GM21515 (cell line): ENCODE measurements at regions not wholly inside any gene's neighbourhood (a gene's known extent, or its start where the extent isn't known, plus 50 kb on each side); places are given as distances from the start of the nearest gene placed in this dataset.

Source experiments
- ATAC-seq: cut with Tn5 transposase; IDR thresholded peaks from one replicate; pipeline ENCODE4 v1.9.1; 2021; ENCODE audit not compliant: unreplicated experiment

DNA sequence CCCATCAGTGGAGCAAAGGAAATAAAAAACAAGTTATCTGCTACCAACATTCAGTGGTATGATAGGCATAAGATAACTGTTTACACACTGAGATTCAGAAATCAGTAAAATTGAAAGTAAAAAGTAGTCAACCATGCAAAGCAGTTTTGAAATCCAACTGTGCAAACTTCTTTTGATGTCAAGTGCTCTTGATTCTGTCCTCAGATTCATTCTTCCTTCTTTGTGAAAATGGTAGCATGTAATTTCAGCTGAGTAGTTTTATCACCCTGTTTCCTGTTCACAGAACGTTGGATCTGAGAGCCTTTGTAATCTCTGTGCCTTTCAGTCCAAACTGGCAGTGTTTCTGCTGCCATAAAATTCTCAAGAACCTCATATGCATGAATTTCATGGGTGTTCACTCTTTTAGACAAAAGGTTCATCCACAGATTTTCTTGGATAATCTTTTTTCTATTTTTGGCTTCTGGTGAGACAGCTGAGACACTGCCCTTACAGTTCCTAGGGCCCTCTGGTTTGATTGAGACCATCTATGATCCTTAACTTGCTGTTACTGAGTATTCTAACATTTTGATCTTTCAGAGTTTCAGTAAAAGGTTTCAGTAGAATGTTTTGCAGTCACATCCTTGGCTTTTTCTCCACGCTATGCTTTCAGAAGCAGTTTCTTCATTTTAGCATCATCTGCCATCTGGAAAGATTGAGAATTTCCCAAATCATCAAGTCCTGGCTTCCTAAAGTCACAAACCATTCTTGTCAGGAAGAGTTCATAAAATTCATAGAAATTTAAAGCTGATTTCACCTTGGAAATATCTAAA, 272.3 kb upstream of the EPHA4 start:
- ATAC-seq = peak; percentile 80

DNA sequence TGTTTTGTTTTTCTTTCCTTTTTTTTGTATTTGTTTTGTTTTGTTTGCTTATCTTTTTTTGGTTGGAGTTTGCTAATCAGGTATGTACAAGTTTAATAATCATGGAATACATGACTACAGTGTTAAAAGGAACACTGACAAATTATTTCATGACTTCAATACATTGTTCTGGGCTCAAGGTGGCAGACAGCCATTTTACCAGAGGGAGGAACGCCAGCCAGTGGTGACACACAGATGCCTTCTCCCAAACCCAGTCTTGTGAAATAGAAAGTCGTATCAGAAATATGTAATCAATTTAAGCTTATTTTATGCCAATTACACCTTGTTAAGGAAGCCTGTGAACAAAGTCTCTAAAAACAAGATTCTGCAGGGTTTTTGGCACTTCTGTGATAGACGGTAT, 264.0 kb upstream of the EPHA4 start:
- ATAC-seq = no peak

DNA sequence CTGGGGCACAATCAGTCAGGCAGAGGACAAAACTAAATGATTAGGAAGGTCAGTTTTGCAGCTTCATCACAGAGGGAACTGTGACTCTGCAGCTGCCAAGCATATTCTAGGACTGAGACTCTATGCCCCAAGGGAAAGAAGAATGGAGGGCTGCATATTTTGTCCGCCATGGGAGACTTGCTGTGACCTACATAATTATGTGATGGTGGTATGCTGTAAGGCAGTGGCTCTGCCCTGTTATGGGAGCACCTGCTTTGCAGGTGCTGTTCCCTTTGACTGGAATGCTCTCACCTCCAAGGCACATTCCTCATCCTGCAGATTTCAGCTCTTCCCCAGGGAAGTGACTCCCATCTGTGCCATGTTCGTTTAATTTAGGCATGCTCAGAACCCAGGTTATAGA, 261.9 kb upstream of the EPHA4 start:
- no peak for ATAC-seq

GRCh38 chr2:221831051-221831450, 258.9 kb upstream of the EPHA4 start:
- no peak for ATAC-seq

- no peak for ATAC-seq
These were observed 250.3 kb upstream of the EPHA4 start for GRCh38 chr2:221822416-221822815.

- ATAC-seq = no peak
These were observed 246.7 kb upstream of the EPHA4 start for GRCh38 chr2:221818616-221819320.

- ATAC-seq = no peak
These were observed 245.8 kb upstream of the EPHA4 start for GRCh38 chr2:221817878-221818277.

GRCh38 chr2:221817052-221817451, 244.9 kb upstream of the EPHA4 start:
- no peak for ATAC-seq

GRCh38 chr2:221816566-221816965, 244.5 kb upstream of the EPHA4 start:
- no peak for ATAC-seq

GRCh38 chr2:221810650-221811049, 238.5 kb upstream of the EPHA4 start:
- ATAC-seq = no peak

DNA sequence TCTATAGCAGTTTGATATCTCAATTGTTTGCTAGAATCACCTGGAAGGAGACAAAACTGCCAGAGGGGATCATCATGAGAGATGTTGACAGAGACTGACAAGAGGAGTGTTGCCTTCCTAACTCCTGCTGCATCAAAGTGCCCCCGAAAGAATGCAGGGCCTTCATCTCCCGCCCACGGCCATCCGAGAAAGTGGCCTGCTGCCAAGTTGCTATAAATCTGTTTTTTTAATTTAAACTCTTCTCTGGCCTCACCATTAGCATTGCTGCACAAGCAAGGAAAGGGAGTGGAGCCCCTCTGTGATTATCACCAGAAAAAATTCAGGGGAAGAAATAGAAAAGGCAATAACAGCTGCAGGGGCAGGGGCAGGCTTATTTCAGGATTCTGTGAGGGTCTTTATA, 238.1 kb upstream of the EPHA4 start:
- ATAC-seq = no peak

GRCh38 chr2:221808488-221808887, 236.4 kb upstream of the EPHA4 start:
- ATAC-seq = no peak

- no peak for ATAC-seq
These were observed 235.6 kb upstream of the EPHA4 start for GRCh38 chr2:221807706-221808105.

GRCh38 chr2:221802089-221802488, 230.0 kb upstream of the EPHA4 start:
- ATAC-seq = no peak

GRCh38 chr2:221792971-221793521, 220.9 kb upstream of the EPHA4 start:
- no peak for ATAC-seq

- ATAC-seq = no peak
These were observed 219.7 kb upstream of the EPHA4 start for GRCh38 chr2:221791844-221792243.

- ATAC-seq = no peak
These were observed 215.5 kb upstream of the EPHA4 start for GRCh38 chr2:221787561-221787960.

DNA sequence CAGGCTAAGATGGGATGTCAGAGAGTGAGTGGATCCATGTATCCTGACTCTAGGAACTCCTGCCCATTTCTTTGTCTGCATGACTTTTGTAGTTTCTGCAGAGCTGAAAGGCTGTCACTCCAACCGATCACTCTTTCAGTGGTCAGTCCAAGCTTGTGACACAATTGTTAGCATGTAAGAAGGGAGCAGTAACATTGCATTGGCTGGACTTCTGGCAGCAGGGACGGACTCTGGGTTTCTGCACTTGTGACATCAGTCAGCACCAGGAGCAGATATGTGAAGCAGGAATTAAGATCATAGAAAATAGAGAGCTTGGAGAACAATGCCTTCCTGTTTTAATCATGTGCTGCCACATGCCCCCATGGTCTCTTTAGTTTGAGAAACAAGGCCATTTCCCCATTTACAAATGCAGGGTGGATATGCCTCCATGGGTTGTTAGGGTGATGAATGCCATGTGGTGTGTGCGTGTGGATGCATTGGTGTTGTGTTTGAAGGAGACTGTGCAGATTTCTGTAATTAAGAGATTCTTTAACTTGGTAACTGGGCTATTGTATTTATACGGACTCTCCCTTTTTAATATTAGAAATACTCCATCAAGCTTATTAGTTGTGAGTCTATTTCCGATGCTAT, 214.3 kb upstream of the EPHA4 start:
- no peak for ATAC-seq

- no peak for ATAC-seq
These were observed 208.2 kb upstream of the EPHA4 start for GRCh38 chr2:221780281-221780688.

- no peak for ATAC-seq
These were observed 207.5 kb upstream of the EPHA4 start for GRCh38 chr2:221779614-221780067.

GRCh38 chr2:221778025-221778424, 205.9 kb upstream of the EPHA4 start:
- ATAC-seq = no peak

DNA sequence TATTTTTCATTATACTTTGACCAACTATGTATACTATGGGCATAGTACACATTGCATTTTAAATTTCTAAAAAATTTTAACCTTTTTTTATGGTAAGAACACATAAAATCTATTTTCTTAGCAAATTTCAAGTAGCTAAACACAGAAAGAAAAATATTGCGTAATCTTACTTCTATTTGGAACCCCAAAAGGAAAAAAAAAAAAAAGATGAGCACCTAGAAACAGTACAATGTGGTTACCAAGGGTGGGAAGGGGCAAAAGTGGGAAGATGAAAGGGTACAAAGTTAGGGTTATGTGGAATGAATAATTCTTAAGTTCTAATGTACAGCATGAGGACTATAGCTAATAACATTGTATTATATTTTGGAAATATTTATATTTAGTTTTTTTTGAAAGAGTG, 205.0 kb upstream of the EPHA4 start:
- ATAC-seq = no peak
